Esophagus (tissue), 2 donors: ENCODE measurements at regions not wholly inside any gene's neighbourhood (a gene's known extent, or its start where the extent isn't known, plus 50 kb on each side); places are given as distances from the start of the nearest gene placed in this dataset.
"Not testable (repeated sequence)": the region's sequence is repeated elsewhere in the genome, so short reads cannot be mapped to it uniquely, and the experiment has no call there.

ENCODE experiments used
- H3K27ac ChIP-seq, 2 donors: one replicate each; pipeline ENCODE4 v1.5.1; 2013; ENCODE audit warnings: low read depth in 2 of 2, mild to moderate bottlenecking in 2 of 2, inconsistent platforms in 1 of 2, low read length in 1 of 2, moderate library complexity in 1 of 2
- H3K27me3 ChIP-seq, 2 donors: one replicate each; pipeline ENCODE4 v1.6.1; 2013; ENCODE audit warnings: low read length in 2 of 2, control low read depth in 1 of 2, mild to moderate bottlenecking in 1 of 2; ENCODE audit not compliant: insufficient read depth in 2 of 2, control insufficient read depth in 1 of 2
- H3K36me3 ChIP-seq, 2 donors: one replicate each; pipeline ENCODE4 v1.6.1; 2013; ENCODE audit warnings: low read length in 1 of 2; ENCODE audit not compliant: control insufficient read depth in 2 of 2, insufficient read depth in 2 of 2
- H3K4me1 ChIP-seq, 2 donors: one replicate each; pipeline ENCODE4 v1.6.1; 2013; ENCODE audit warnings: low read length in 1 of 2; ENCODE audit not compliant: control insufficient read depth in 2 of 2, insufficient read depth in 2 of 2
- H3K4me3 ChIP-seq, 2 donors: one replicate each; pipeline ENCODE4 v1.5.1; 2013; ENCODE audit warnings: low read length in 2 of 2, mild to moderate bottlenecking in 2 of 2, low read depth in 1 of 2, moderate library complexity in 1 of 2
- H3K9me3 ChIP-seq, 2 donors: one replicate each; pipeline ENCODE4 v1.6.1; 2013; ENCODE audit warnings: mild to moderate bottlenecking in 2 of 2, low read depth in 1 of 2, low read length in 1 of 2, moderate library complexity in 1 of 2; ENCODE audit not compliant: control insufficient read depth in 2 of 2, insufficient read depth in 1 of 2
- WGBS, 2 donors: extraction: QIAGEN DNeasy Blood & Tissue Kit; methylation state at CpG; one replicate each; pipeline ENCODE4 v1.1.7; 2013; 5-methylcytosine and 5-hydroxymethylcytosine counted together
- donor health status: healthy with polysubstance abuse.
- donor health status: Bipolar disorder and iron deficiency.

DNA sequence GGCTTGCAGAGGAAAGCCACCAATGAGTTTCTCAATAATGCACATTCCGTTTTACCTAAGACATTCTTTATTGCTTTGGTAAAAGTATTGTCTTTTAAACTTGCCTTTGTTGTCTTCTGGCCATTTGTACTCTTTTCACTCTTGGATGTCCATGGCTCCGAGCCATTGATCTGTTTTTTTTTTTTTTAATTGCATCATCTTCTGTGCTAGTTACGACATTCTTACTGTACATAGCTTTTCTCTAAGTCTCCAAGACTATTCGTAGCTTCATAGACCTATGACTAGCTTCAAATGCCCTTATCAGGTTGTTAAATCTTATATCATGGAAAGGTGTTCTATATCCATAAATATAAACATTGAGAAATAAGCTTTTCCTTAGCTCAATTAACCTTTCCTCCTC is 1522.6 kb downstream of the FAM181B start:
- Histone ChIP-seq H3K36me3 (no peaks in the 10 kb centered on the region), H3K4me1 (no peaks in the 10 kb centered on the region), H3K9me3 (peaks cover 0 to 4% of the 10 kb centered on the region in 2 donors), H3K4me3 (no peak overlapping the region), H3K27me3 (no peaks in the 10 kb centered on the region), H3K27ac (no peak overlapping the region)
- WGBS, 2 donors: 68 to 76% methylated on average over 4 of the region's 4 CpGs

DNA sequence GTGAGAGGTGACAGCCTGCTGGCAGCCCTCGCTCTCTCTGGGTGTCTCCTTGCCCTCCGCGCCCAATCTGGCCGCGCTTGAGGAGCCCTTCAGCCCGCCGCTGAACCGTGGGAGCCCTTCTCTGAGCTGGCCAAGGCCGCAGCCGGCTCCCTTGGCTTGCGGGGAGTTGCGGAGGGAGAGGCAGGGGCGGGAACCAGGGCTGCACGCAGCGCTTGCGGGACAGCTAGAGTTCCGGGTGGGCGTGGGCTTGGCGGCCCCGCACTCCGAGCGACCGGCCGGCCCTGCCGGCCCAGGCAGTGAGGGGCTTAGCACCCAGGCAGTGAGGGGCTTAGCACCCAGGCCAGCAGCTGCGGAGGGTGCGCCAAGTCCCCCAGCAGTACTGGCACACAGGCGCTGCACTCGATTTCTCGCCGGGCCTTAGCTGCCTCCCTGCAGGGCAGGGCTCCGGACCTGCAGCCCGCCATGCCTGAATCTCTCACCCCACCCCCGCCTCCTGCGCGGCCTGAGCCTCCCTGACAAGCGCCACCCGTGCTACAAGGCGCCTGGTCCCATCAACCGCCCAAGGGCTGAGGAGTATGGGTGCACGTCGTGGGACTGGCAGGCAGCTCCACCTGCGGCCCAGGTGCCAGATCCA is 1526.1 kb downstream of the FAM181B start:
- Histone ChIP-seq H3K27ac (no peak overlapping the region), H3K36me3 (no peaks in the 10 kb centered on the region), H3K9me3 (peaks cover 0 to 4% of the 10 kb centered on the region in 2 donors), H3K27me3 (no peaks in the 10 kb centered on the region), H3K4me1 (no peaks in the 10 kb centered on the region), H3K4me3 (no peak overlapping the region)
- 94 to 95% methylated on average over 40 to 43 of the region's 43 CpGs for WGBS, 2 donors

DNA sequence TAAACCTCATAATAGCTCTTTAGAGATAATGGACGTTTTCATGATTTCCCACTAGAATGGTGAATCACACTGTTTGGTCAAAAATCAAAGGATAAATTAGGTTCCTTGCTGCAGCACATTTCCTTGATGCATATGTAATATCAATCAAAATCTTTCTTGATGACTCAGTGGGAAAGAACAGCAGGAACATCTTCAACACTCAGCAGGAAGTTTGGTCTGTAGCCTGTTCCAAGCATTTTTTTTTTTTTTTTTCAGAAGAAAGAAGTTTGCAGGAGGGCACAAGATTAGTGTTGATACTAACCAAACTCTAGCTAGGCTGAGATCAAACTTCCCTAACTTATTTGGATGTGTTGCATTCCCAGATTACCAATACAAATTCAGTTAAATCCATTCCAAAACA is 1529.8 kb downstream of the FAM181B start:
- no peaks in the 10 kb centered on the region for H3K4me1 ChIP-seq
- WGBS, 2 donors: 20 to 35% methylated on average over 1 of the region's 1 CpG
- no peak overlapping the region for H3K4me3 ChIP-seq
- H3K27me3 ChIP-seq: no peaks in the 10 kb centered on the region
- no peak overlapping the region for H3K27ac ChIP-seq
- no peaks in the 10 kb centered on the region for H3K36me3 ChIP-seq
- H3K9me3 ChIP-seq: peaks cover 2 to 4% of the 10 kb centered on the region in 2 donors

DNA sequence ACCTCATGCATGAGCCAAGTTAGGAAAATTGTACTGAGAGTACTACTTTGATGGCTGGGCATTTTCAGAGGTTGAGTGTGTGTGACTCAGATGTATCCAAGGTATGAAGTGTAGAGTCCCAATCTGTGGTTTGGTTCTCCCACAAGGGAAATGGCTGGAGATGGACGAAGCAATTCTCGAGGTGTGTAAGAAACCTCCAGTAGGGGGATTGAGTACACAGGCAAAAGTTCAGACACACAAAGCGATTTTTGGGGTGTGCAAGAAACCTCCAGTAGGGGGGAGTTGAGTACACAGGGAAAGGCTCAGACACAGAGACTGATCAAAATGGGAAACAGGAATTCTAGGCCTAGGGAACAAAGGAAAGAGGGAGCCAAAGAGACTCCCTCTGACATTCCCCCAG is 1536.3 kb downstream of the FAM181B start:
- Histone ChIP-seq H3K4me3 (no peak overlapping the region), H3K9me3 (peaks cover 0 to 2% of the 10 kb centered on the region in 2 donors), H3K4me1 (no peaks in the 10 kb centered on the region), H3K36me3 (no peaks in the 10 kb centered on the region), H3K27ac (no peak overlapping the region), H3K27me3 (no peaks in the 10 kb centered on the region)
- WGBS, 2 donors: 87 to 89% methylated on average over 3 of the region's 3 CpGs

DNA sequence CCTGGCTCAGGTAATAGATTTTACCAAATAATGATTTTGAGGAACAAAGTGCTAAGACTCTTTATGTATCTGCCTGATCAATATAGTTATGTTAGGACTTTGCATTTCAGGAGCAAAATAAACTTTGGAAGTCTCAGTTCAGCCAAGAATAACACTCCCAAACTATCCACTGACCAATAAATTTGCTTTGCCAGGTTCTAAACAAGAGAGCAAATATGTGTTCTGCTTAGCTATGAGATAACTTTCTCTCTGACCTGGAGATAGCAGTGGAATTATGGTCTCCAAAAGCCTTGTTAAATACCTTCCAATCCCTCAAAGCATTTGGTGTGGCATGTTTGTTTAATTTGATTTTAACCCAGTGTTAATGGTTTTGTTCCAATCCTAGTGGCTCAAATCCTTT is 1541.1 kb downstream of the FAM181B start:
- no peak overlapping the region for H3K4me3 ChIP-seq
- no peak overlapping the region for H3K27ac ChIP-seq
- H3K27me3 ChIP-seq: no peaks in the 10 kb centered on the region
- H3K36me3 ChIP-seq: no peaks in the 10 kb centered on the region
- H3K4me1 ChIP-seq: no peaks in the 10 kb centered on the region
- H3K9me3 ChIP-seq: no peaks in the 10 kb centered on the region

DNA sequence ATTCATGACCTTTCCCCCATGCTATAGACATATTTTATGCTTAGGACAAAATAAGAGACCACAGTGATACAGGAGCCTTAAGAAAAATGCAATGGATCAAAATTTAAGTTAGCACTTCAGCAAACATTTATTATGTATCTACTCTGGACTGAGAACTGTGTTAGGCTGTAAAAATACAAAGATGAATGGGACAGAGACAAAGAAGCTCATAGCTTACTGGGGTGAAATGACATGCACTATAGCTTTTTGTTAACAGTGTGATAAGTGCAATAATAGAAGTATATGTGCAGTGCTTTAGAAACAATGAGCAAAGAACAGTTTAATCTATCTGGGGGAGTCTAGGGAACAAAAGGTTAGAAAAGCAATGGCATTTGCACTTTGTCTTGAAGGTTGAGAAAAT is 1543.1 kb downstream of the FAM181B start:
- Histone ChIP-seq H3K27me3 (no peaks in the 10 kb centered on the region), H3K4me1 (no peaks in the 10 kb centered on the region), H3K4me3 (no peak overlapping the region), H3K9me3 (no peaks in the 10 kb centered on the region), H3K36me3 (no peaks in the 10 kb centered on the region), H3K27ac (no peak overlapping the region)

DNA sequence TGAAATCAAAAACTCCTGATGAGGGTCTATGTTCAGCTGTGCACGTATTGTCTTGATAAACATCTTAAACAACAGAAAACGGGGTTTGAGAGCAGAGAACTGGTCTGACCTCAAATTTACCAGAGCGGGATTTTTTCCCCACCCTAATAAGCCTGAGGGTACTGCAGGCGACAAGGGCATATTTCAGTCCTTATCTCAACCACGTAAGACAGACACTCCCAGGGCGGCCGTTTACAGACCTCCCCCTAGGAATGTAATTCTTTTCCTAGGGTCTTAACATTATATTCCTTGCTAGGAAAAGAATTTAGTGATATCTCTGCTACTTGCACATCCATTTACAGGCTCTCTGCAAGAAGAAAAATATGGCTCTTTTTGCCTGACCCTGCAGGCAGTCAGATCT is 1546.6 kb downstream of the FAM181B start:
- not testable (repeated sequence) for H3K4me3 ChIP-seq, H3K27me3 ChIP-seq, H3K9me3 ChIP-seq, H3K4me1 ChIP-seq, H3K27ac ChIP-seq, H3K36me3 ChIP-seq
- 72 to 73% methylated on average over 7 of the region's 7 CpGs for WGBS, 2 donors

DNA sequence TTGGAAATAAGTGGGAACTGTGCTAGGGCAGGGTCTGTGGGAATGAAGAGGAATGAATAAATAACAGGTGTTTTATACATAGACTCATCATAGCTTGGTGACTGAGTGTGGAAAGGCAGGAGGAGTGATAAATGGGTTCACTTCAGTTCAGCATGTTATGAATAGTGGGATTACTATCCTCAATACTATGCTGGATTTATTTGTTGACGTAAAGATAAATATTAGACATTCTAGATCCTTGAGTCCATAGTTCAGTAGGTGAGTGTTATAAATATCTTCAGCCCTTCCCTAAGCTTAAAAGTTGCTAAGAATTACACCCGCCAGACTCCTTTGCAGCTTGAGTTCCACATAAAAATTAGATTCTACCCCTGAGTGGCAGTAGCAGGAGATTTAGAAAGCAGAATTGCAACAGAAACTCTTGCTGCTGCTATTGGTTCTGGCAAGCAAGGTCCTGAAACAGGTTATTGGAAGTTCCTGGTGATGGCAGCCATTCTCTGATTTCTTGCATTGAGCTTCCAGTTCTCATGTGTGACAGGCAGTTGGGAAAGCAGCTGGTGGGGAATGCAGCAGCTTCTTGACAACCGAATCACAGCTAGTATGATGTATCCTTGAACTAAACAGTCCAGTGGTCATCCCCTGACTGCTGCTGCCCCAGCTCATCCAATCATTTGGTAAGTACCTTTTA is 1558.9 kb downstream of the FAM181B start:
- Histone ChIP-seq H3K9me3 (no peaks in the 10 kb centered on the region), H3K27ac (no peak overlapping the region), H3K4me1 (no peaks in the 10 kb centered on the region), H3K27me3 (no peaks in the 10 kb centered on the region), H3K36me3 (no peaks in the 10 kb centered on the region), H3K4me3 (no peak overlapping the region)
- 57 to 61% methylated on average over 3 of the region's 3 CpGs for WGBS, 2 donors

DNA sequence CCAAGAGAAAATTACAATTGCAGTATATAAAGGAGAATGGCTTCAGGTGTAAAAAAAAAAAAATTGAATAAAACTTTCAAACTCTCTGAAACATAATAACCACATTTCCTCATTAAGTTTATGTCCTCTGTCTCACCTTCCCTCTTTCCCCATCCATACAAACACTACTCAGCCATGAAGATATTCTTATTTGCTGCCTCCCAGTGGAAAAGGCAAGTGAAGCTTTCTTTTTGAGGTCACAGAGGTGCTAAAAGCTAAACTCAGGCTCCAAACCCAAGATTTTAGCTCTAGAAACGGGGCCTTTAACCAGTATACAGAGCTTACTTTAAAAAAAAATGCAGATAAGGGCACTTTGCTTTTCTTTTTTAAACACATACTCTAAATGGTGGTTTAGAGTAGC is 1568.5 kb downstream of the FAM181B start:
- Histone ChIP-seq H3K36me3 (no peaks in the 10 kb centered on the region), H3K4me3 (no peak overlapping the region), H3K9me3 (no peaks in the 10 kb centered on the region), H3K27ac (no peak overlapping the region), H3K4me1 (no peaks in the 10 kb centered on the region), H3K27me3 (no peaks in the 10 kb centered on the region)
- WGBS, 2 donors: 59% methylated on average over 1 of the region's 1 CpG

DNA sequence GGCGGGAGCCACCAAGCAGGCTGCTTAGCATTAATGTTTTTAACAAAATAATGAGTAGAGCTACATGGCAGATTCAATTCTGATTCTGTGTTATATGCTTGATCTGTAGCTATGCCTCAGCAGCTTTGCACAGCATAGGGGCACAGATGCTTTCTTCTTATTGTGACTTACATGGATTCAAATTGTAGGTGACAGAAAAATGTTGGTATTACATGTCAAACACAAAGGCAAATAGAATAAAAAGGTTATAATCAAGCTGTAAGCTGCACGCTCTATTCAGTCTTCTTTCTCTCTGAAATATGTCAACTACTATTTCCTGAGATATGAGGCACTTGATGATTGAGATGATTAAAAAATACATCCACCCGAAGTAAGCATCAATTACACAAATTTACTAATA is 1573.8 kb downstream of the FAM181B start:
- Histone ChIP-seq H3K27ac (no peak overlapping the region), H3K36me3 (no peaks in the 10 kb centered on the region), H3K9me3 (no peaks in the 10 kb centered on the region), H3K4me3 (no peak overlapping the region), H3K27me3 (no peaks in the 10 kb centered on the region), H3K4me1 (no peaks in the 10 kb centered on the region)
- 74 to 79% methylated on average over 3 of the region's 3 CpGs for WGBS, 2 donors
